ENCODE measurements at regions not wholly inside any gene's neighbourhood (a gene's known extent, or its start where the extent isn't known, plus 50 kb on each side); places are given as distances from the start of the nearest gene placed in this dataset.

DNA sequence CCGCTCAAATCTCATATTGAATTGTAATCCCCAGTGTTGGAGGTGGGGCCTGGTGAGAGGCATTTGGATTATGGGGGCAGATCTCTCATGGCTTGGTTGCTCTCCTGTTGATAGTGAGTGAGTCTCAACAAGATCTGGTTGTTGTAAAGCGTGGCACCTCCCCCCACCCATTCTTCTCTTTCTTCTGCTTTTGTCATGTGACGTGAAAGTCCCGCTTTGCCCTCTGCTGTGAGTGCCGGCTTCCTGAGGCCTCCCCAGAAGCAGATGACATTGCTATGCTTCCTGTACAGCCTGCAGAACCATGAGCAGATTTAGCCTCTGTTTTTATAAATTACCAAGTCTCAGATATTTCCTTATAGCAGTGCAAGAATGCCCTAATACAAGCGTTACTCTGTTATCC, 673.8 kb downstream of the ADCYAP1 start:
- Histone ChIP-seq H3K4me2 (ENCODE audit: low read length) (no peak overlapping the region), H3K79me2 (ENCODE audit: insufficient read depth, low read length) (no peaks in the 10 kb centered on the region), H3K9ac (ENCODE audit: low read length) (no peak overlapping the region), H3K27ac (ENCODE audit: low read depth, low read length) (no peak overlapping the region), H3K4me1 (ENCODE audit: insufficient read depth, low read length) (no peaks in the 10 kb centered on the region), H3K27me3 (ENCODE audit: insufficient read depth, low read length) (no peaks in the 10 kb centered on the region), H2AFZ (ENCODE audit: low read depth, low read length) (no peak overlapping the region), H4K20me1 (ENCODE audit: insufficient read depth, low read length) (no peaks in the 10 kb centered on the region), H3K9me3 (ENCODE audit: insufficient read depth, low read depth, low read length) (no peaks in the 10 kb centered on the region), H3K4me3 (ENCODE audit: insufficient read depth, low read depth, low read length) (no peak overlapping the region), H3K36me3 (ENCODE audit: insufficient read depth, low read length) (no peaks in the 10 kb centered on the region)
- H3K27ac Mint-ChIP-seq (ENCODE audit: unreplicated experiment): no peak overlapping the region
- no peaks in the 10 kb centered on the region for H3K9me3 Mint-ChIP-seq (ENCODE audit: unreplicated experiment)
- H3K4me1 Mint-ChIP-seq (ENCODE audit: low read depth, unreplicated experiment): no peaks in the 10 kb centered on the region
- TF ChIP-seq, protein P1, sequence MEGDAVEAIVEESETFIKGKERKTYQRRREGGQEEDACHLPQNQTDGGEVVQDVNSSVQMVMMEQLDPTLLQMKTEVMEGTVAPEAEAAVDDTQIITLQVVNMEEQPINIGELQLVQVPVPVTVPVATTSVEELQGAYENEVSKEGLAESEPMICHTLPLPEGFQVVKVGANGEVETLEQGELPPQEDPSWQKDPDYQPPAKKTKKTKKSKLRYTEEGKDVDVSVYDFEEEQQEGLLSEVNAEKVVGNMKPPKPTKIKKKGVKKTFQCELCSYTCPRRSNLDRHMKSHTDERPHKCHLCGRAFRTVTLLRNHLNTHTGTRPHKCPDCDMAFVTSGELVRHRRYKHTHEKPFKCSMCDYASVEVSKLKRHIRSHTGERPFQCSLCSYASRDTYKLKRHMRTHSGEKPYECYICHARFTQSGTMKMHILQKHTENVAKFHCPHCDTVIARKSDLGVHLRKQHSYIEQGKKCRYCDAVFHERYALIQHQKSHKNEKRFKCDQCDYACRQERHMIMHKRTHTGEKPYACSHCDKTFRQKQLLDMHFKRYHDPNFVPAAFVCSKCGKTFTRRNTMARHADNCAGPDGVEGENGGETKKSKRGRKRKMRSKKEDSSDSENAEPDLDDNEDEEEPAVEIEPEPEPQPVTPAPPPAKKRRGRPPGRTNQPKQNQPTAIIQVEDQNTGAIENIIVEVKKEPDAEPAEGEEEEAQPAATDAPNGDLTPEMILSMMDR (IDR thresholded peaks at IDR 0.05; ENCODE audit: insufficient read depth, low read depth, low read length): no peak
- TF ChIP-seq EZH2 (IDR thresholded peaks at IDR 0.05; ENCODE audit: insufficient read depth, low read length): no peak
- no peak overlapping the region for H3K4me3 Mint-ChIP-seq (ENCODE audit: unreplicated experiment)
- FAIRE-seq: no peak
- DNase-seq (ENCODE audit: low read depth): no peak
- no peaks in the 10 kb centered on the region for H3K36me3 Mint-ChIP-seq (ENCODE audit: low read depth, unreplicated experiment)
- H3K27me3 Mint-ChIP-seq (ENCODE audit: low read depth, unreplicated experiment): no peaks in the 10 kb centered on the region

DNA sequence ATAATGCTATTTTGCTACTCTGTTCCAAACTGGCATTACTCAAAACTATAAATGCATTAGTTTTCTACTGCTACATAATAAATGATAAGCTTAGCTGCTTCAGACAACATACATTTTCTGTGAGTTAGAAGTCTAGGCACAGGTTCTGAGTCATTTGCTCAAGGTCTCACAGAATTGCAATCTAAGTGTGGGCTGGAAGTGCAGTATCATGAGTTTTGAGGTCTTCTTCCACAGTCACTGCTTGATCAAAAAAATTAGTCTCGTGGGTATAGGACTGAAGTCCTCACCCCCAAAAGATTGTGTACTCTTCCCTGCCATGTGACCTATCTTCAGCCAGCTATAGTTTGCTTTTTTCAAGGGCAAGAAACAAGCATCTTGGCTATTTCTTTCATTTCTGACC, 676.9 kb downstream of the ADCYAP1 start:
- Histone ChIP-seq H2AFZ (ENCODE audit: low read depth, low read length) (no peak overlapping the region), H3K9me3 (ENCODE audit: insufficient read depth, low read depth, low read length) (no peaks in the 10 kb centered on the region), H3K36me3 (ENCODE audit: insufficient read depth, low read length) (no peaks in the 10 kb centered on the region), H3K4me1 (ENCODE audit: insufficient read depth, low read length) (no peaks in the 10 kb centered on the region), H3K9ac (ENCODE audit: low read length) (no peak overlapping the region), H3K27me3 (ENCODE audit: insufficient read depth, low read length) (peaks cover 2% of the 10 kb centered on the region), H4K20me1 (ENCODE audit: insufficient read depth, low read length) (no peaks in the 10 kb centered on the region), H3K4me3 (ENCODE audit: insufficient read depth, low read depth, low read length) (no peak overlapping the region), H3K79me2 (ENCODE audit: insufficient read depth, low read length) (no peaks in the 10 kb centered on the region), H3K27ac (ENCODE audit: low read depth, low read length) (no peak overlapping the region), H3K4me2 (ENCODE audit: low read length) (no peak overlapping the region)
- H3K36me3 Mint-ChIP-seq (ENCODE audit: low read depth, unreplicated experiment): no peaks in the 10 kb centered on the region
- H3K27me3 Mint-ChIP-seq (ENCODE audit: low read depth, unreplicated experiment): no peaks in the 10 kb centered on the region
- FAIRE-seq (no peak), DNase-seq (ENCODE audit: low read depth) (no peak)
- no peaks in the 10 kb centered on the region for H3K4me1 Mint-ChIP-seq (ENCODE audit: low read depth, unreplicated experiment)
- no peaks in the 10 kb centered on the region for H3K9me3 Mint-ChIP-seq (ENCODE audit: unreplicated experiment)
- TF ChIP-seq, protein P1 (IDR thresholded peaks at IDR 0.05; ENCODE audit: insufficient read depth, low read depth, low read length): no peak
- TF ChIP-seq EZH2 (IDR thresholded peaks at IDR 0.05; ENCODE audit: insufficient read depth, low read length): no peak
- no peak overlapping the region for H3K4me3 Mint-ChIP-seq (ENCODE audit: unreplicated experiment)
- H3K27ac Mint-ChIP-seq (ENCODE audit: unreplicated experiment): no peak overlapping the region

DNA sequence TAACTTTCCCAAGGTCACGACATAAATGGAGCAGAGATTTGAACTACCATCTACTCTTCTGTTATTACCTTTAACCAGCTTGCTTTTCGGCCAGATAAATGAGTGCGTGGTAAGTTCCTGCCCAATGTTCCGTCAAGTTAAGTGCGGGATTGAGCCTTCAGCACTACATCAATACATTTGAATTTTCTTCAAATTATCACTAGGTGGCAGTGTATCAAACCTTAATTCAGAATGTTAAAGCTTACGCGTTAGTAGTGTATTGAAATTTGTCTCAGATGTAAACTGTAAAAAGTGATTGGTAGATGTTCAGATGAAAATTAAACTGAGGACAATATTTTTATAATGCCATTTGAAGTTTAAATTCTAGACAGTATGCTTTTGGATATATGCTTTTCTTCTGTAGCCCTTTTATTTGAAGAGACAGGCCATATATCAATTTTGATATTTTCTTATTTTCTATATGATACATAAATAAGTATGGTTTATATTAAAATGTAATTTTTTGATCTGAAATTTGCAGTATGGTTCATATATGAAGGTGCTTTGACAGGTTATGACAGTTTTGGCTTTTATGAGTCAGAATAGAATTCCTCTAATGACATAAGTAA, 681.3 kb downstream of the ADCYAP1 start:
- Histone ChIP-seq H3K79me2 (ENCODE audit: insufficient read depth, low read length) (no peaks in the 10 kb centered on the region), H3K4me2 (ENCODE audit: low read length) (no peak overlapping the region), H4K20me1 (ENCODE audit: insufficient read depth, low read length) (no peaks in the 10 kb centered on the region), H3K36me3 (ENCODE audit: insufficient read depth, low read length) (no peaks in the 10 kb centered on the region), H3K9me3 (ENCODE audit: insufficient read depth, low read depth, low read length) (no peaks in the 10 kb centered on the region), H2AFZ (ENCODE audit: low read depth, low read length) (no peak overlapping the region), H3K27me3 (ENCODE audit: insufficient read depth, low read length) (peaks cover 2% of the 10 kb centered on the region), H3K27ac (ENCODE audit: low read depth, low read length) (no peak overlapping the region), H3K4me1 (ENCODE audit: insufficient read depth, low read length) (no peaks in the 10 kb centered on the region), H3K9ac (ENCODE audit: low read length) (no peak overlapping the region), H3K4me3 (ENCODE audit: insufficient read depth, low read depth, low read length) (no peak overlapping the region)
- peak; percentile 24 for DNase-seq (ENCODE audit: low read depth)
- no peak overlapping the region for H3K4me3 Mint-ChIP-seq (ENCODE audit: unreplicated experiment)
- H3K36me3 Mint-ChIP-seq (ENCODE audit: low read depth, unreplicated experiment): no peaks in the 10 kb centered on the region
- no peaks in the 10 kb centered on the region for H3K9me3 Mint-ChIP-seq (ENCODE audit: unreplicated experiment)
- TF ChIP-seq, protein P1 (IDR thresholded peaks at IDR 0.05; ENCODE audit: insufficient read depth, low read depth, low read length): peak; percentile 36
- TF ChIP-seq EZH2 (IDR thresholded peaks at IDR 0.05; ENCODE audit: insufficient read depth, low read length): no peak
- H3K4me1 Mint-ChIP-seq (ENCODE audit: low read depth, unreplicated experiment): no peaks in the 10 kb centered on the region
- H3K27ac Mint-ChIP-seq (ENCODE audit: unreplicated experiment): no peak overlapping the region
- H3K27me3 Mint-ChIP-seq (ENCODE audit: low read depth, unreplicated experiment): no peaks in the 10 kb centered on the region
- peak; percentile 32 for FAIRE-seq

Measured in astrocyte (in vitro differentiated cells and primary cell).